ENCODE measurements at regions not wholly inside any gene's neighbourhood (a gene's known extent, or its start where the extent isn't known, plus 50 kb on each side); places are given as distances from the start of the nearest gene placed in this dataset.

DNA sequence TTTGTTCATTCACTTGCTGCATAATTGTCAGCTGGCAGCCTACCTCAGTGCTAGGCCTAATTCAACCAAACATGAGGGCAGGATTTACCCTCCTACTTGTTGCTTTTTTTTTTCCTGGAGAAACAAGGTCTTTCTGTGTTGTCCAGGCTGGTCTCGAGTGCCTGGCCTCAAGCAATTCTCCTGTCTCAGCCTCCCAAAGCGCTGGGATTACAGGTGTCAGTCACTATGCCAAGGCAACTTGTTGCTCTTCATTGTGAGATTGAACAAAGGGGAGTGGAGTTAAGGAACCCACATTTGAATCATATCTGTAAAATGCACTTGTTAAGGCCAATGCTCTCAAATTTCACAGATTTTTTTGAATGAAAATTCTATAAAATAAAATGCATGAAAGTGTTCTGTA is 380.5 kb downstream of the TMEM161B start:
- TF ChIP-seq CTCF (IDR thresholded peaks at IDR 0.05) (no peak), POLR2A (IDR thresholded peaks at IDR 0.05) (no peak), EP300 (IDR thresholded peaks at IDR 0.05; ENCODE audit: low read depth) (no peak)
